HG03196 (cell line): ENCODE measurements at regions not wholly inside any gene's neighbourhood (a gene's known extent, or its start where the extent isn't known, plus 50 kb on each side); places are given as distances from the start of the nearest gene placed in this dataset.

Experiments
- ATAC-seq: cut with Tn5 transposase; IDR thresholded peaks from one replicate; pipeline ENCODE4 v1.9.1; 2021; ENCODE audit not compliant: unreplicated experiment

GRCh38 chr14:66389481-66389880 lies 96.7 kb upstream of the CCDC196 start:
- no peak for ATAC-seq

- no peak for ATAC-seq
Measured at GRCh38 chr14:66395300-66395699, 90.9 kb upstream of the CCDC196 start.

- no peak for ATAC-seq
Measured at GRCh38 chr14:66396164-66396563, 90.0 kb upstream of the CCDC196 start.

- ATAC-seq: no peak
Measured at GRCh38 chr14:66398437-66398836, 87.7 kb upstream of the CCDC196 start.

GRCh38 chr14:66401449-66402095 lies 84.6 kb upstream of the CCDC196 start:
- no peak for ATAC-seq

GRCh38 chr14:66403183-66403582 lies 83.0 kb upstream of the CCDC196 start:
- ATAC-seq: no peak

- no peak for ATAC-seq
Measured at GRCh38 chr14:66404051-66404545, 82.1 kb upstream of the CCDC196 start.

GRCh38 chr14:66405158-66405557 lies 81.0 kb upstream of the CCDC196 start:
- ATAC-seq: no peak

- no peak for ATAC-seq
Measured at GRCh38 chr14:66413901-66414300, 72.3 kb upstream of the CCDC196 start.

GRCh38 chr14:66414511-66414910 lies 71.7 kb upstream of the CCDC196 start:
- no peak for ATAC-seq

GRCh38 chr14:66420251-66421006 lies 65.7 kb upstream of the CCDC196 start:
- no peak for ATAC-seq

- no peak for ATAC-seq
Measured at GRCh38 chr14:66421990-66422946, 63.9 kb upstream of the CCDC196 start.

- no peak for ATAC-seq
Measured at GRCh38 chr14:66425402-66425801, 60.8 kb upstream of the CCDC196 start.

- no peak for ATAC-seq
Measured at GRCh38 chr14:66426451-66426850, 59.7 kb upstream of the CCDC196 start.

GRCh38 chr14:66432334-66432733 lies 53.8 kb upstream of the CCDC196 start:
- ATAC-seq: no peak

- ATAC-seq: no peak
Measured at GRCh38 chr14:66434464-66434863, 51.7 kb upstream of the CCDC196 start.

- ATAC-seq: no peak
Measured at GRCh38 chr14:66435683-66436082, 50.5 kb upstream of the CCDC196 start.
